Loucy (cell line): ENCODE measurements at regions not wholly inside any gene's neighbourhood (a gene's known extent, or its start where the extent isn't known, plus 50 kb on each side); places are given as distances from the start of the nearest gene placed in this dataset.

Source experiments
- CTCF ChIP-seq: fragments of 200-600 bp; sonication (generic); conservative IDR thresholded peaks from 2 replicates; pipeline ENCODE4 v1.5.1; 2014; ENCODE audit warnings: mild to moderate bottlenecking, antibody characterized with exemption, low read length
- EZH2phosphoT487 ChIP-seq: fragments of 200-600 bp; IDR thresholded peaks from 2 replicates; pipeline ENCODE4 v1.6.1; 2018; ENCODE audit warnings: antibody characterized with exemption, mild to moderate bottlenecking, moderate library complexity, borderline replicate concordance

DNA sequence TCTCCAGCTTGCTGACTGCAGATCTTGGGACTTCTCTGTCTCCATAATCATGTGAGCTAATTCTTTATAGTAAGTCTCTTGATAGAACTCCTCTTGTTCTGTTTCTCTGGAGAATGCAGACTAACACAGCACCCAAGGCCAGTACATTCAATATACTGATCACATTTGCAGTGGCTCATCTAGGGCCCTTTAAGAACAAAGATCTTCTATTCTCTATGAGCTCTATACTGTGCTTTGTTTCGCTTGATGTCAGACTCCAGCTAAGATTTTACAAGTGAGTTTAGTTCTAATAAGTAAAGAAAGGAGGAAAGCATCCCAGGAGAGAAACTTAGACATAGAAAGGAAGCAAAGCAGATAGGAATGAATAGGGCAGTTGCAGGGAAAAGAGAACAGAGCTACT, 69.3 kb upstream of the TMPO start:
- TF ChIP-seq CTCF (no peak), EZH2phosphoT487 (no peak)
